Cardiac muscle cell (in vitro differentiated cells and primary cell): ENCODE measurements at regions not wholly inside any gene's neighbourhood (a gene's known extent, or its start where the extent isn't known, plus 50 kb on each side); places are given as distances from the start of the nearest gene placed in this dataset.

ENCODE experiments used
- DNase-seq, 2 donors: peaks; one replicate each; pipeline versions ENCODE4 v3.0.0 to v3.0.0-alpha.2; 2010 to 2017; ENCODE audit warnings: low read depth in 1 of 2, low spot score in 1 of 2
- H3K27ac ChIP-seq: fragments of 200-600 bp; sonication (generic); 2 replicates; pipeline ENCODE4 v1.5.1; 2016
- H3K27me3 ChIP-seq: fragments of 200-600 bp; sonication (generic); 2 replicates; pipeline ENCODE4 v1.6.0; 2016; ENCODE audit warnings: control low read depth
- H3K36me3 ChIP-seq: fragments of 200-600 bp; sonication (generic); 2 replicates; pipeline ENCODE4 v1.5.1; 2016; ENCODE audit warnings: control low read depth
- H3K4me1 ChIP-seq: fragments of 200-600 bp; sonication (generic); 2 replicates; pipeline ENCODE4 v1.8.1; 2017; ENCODE audit warnings: low read depth, mild to moderate bottlenecking, mixed run types
- H3K4me3 ChIP-seq: fragments of 200-600 bp; sonication (generic); 2 replicates; pipeline ENCODE4 v1.5.1; 2016; ENCODE audit warnings: mild to moderate bottlenecking
- H3K9me3 ChIP-seq: fragments of 200-600 bp; sonication (generic); 2 replicates; pipeline ENCODE4 v1.5.1; 2017; ENCODE audit warnings: low read depth, mild to moderate bottlenecking, control low read depth
- TF ChIP-seq, protein P1 (sequence below): IDR thresholded peaks from 2 replicates; pipeline ENCODE4 v1.5.1; 2012; ENCODE audit warnings: low read depth, mild to moderate bottlenecking, low read length

GRCh38 chr2:96438589-96438988 is 66.6 kb downstream of the NEURL3 start:
- H3K36me3 ChIP-seq, result no peaks in the 10 kb centered on the region
- H3K4me1 ChIP-seq, result no peaks in the 10 kb centered on the region
- no peak overlapping the region for H3K27ac ChIP-seq
- no peak overlapping the region for H3K4me3 ChIP-seq
- no peaks in the 10 kb centered on the region for H3K9me3 ChIP-seq
- TF ChIP-seq, protein P1, sequence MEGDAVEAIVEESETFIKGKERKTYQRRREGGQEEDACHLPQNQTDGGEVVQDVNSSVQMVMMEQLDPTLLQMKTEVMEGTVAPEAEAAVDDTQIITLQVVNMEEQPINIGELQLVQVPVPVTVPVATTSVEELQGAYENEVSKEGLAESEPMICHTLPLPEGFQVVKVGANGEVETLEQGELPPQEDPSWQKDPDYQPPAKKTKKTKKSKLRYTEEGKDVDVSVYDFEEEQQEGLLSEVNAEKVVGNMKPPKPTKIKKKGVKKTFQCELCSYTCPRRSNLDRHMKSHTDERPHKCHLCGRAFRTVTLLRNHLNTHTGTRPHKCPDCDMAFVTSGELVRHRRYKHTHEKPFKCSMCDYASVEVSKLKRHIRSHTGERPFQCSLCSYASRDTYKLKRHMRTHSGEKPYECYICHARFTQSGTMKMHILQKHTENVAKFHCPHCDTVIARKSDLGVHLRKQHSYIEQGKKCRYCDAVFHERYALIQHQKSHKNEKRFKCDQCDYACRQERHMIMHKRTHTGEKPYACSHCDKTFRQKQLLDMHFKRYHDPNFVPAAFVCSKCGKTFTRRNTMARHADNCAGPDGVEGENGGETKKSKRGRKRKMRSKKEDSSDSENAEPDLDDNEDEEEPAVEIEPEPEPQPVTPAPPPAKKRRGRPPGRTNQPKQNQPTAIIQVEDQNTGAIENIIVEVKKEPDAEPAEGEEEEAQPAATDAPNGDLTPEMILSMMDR, result no peak
- no peak for DNase-seq
- H3K27me3 ChIP-seq, result no peaks in the 10 kb centered on the region

DNA sequence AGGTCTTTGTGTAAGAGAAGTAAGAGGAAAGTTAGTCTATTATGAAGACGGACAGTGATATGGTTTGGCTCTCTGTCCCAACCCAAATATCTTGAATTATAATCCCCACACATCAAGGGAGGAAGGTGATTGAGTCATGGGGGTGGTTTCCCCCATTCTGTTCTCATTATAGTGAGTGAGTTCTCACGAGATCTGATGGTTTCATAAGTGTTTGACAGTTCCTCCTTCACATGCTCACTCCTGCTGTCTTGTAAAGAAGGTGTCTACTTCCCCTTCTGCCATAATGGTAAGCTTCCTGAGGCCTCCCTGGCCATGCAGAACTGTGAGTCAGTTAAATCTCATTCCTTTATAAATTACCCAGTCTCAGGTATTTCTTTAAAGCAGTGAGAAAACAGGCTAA is 67.6 kb downstream of the NEURL3 start:
- TF ChIP-seq, protein P1, result no peak
- no peaks in the 10 kb centered on the region for H3K36me3 ChIP-seq
- H3K9me3 ChIP-seq, result no peaks in the 10 kb centered on the region
- H3K27me3 ChIP-seq, result no peaks in the 10 kb centered on the region
- H3K4me3 ChIP-seq, result no peak overlapping the region
- no peaks in the 10 kb centered on the region for H3K4me1 ChIP-seq
- no peak overlapping the region for H3K27ac ChIP-seq
- no peak for DNase-seq

DNA sequence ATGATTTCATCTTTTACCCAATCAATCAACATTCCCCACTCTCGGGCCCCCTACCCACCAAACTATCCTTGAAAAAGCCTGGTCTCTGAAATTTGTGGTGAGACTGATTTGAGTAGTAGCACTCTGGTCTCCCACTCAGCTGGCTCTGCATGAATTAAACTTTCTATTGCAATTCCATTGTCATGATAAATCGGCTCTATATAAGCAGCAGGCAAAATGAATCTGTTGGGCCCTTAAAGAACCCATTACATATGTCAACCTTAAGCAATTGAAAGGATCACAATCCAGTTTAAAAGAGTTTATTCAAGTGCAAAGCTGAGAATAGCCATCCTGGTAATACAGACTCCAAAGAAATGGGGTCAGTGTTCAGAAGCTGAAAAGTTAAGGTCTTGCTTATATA is 68.2 kb downstream of the NEURL3 start:
- no peak for DNase-seq
- TF ChIP-seq, protein P1, result no peak
- no peaks in the 10 kb centered on the region for H3K36me3 ChIP-seq
- no peaks in the 10 kb centered on the region for H3K9me3 ChIP-seq
- H3K27ac ChIP-seq, result no peak overlapping the region
- no peak overlapping the region for H3K4me3 ChIP-seq
- H3K27me3 ChIP-seq, result no peaks in the 10 kb centered on the region
- H3K4me1 ChIP-seq, result no peaks in the 10 kb centered on the region

DNA sequence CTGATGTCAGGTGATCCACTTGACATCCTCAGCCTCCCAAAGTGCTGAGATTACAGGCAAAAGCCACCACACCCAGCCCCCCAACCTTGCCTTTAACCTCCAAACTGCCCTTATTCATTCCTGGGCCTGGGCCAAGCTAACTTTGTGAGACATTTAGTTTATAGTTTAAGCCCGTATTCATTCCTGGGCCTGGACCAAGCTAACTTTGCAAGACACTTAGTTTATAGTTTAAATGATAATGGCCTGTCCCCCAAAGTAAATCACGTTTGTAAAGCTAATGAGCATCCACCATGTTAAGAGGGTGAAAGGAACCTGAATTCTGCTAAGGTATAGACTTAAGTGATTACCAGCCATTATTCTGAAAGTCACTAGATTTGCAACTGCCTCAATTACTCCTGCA is 68.7 kb downstream of the NEURL3 start:
- no peak overlapping the region for H3K4me3 ChIP-seq
- H3K27me3 ChIP-seq, result no peaks in the 10 kb centered on the region
- H3K9me3 ChIP-seq, result no peaks in the 10 kb centered on the region
- DNase-seq, result no peak
- no peak overlapping the region for H3K27ac ChIP-seq
- no peaks in the 10 kb centered on the region for H3K4me1 ChIP-seq
- H3K36me3 ChIP-seq, result no peaks in the 10 kb centered on the region
- TF ChIP-seq, protein P1, result no peak

DNA sequence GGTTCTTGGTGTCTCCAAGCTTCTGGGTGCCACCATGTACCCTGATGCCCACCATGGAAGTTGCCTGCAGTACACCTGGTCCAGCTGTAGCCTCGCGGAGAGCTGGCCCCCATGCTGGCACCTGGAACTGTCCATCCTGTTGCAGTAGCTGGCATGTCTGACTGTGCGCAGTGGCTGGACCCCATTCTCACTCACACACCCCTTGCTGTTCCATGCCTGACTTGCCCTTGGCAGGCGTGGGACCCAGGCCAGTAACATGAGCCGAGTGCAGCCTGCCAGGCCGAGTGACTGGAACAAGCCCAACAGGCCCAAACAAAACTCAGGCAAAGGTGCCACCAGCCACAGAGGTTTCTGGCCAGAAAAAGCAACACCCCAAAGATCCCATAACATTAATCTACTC is 73.8 kb downstream of the NEURL3 start:
- Histone ChIP-seq H3K9me3 (no peaks in the 10 kb centered on the region), H3K36me3 (no peaks in the 10 kb centered on the region), H3K4me3 (no peak overlapping the region), H3K27ac (no peak overlapping the region), H3K27me3 (no peaks in the 10 kb centered on the region), H3K4me1 (no peaks in the 10 kb centered on the region)
- TF ChIP-seq, protein P1, result no peak
- DNase-seq, result no peak

- Histone ChIP-seq H3K9me3 (no peaks in the 10 kb centered on the region), H3K27me3 (no peaks in the 10 kb centered on the region), H3K4me1 (no peaks in the 10 kb centered on the region), H3K36me3 (no peaks in the 10 kb centered on the region), H3K4me3 (no peak overlapping the region), H3K27ac (no peak overlapping the region)
- TF ChIP-seq, protein P1, result no peak
- no peak for DNase-seq
Observed at GRCh38 chr2:96430394-96430988, 74.7 kb downstream of the NEURL3 start.
